ENCODE measurements at regions not wholly inside any gene's neighbourhood (a gene's known extent, or its start where the extent isn't known, plus 50 kb on each side); places are given as distances from the start of the nearest gene placed in this dataset.

- DNase-seq (ENCODE audit: low read depth in 2 of 2), result no peak
These were observed 166.4 kb downstream of the DUSP6 start for GRCh38 chr12:89185889-89186288.

GRCh38 chr12:89185181-89185580, 167.1 kb downstream of the DUSP6 start:
- DNase-seq (ENCODE audit: low read depth in 2 of 2), result no peak

GRCh38 chr12:89183985-89184435, 168.3 kb downstream of the DUSP6 start:
- no peak for DNase-seq (ENCODE audit: low read depth in 2 of 2)

- no peak for DNase-seq (ENCODE audit: low read depth in 2 of 2)
These were observed 170.9 kb downstream of the DUSP6 start for GRCh38 chr12:89181271-89181920.

GRCh38 chr12:89180496-89180895, 171.8 kb downstream of the DUSP6 start:
- no peak for DNase-seq (ENCODE audit: low read depth in 2 of 2)

- no peak for DNase-seq (ENCODE audit: low read depth in 2 of 2)
These were observed 172.3 kb downstream of the DUSP6 start for GRCh38 chr12:89179983-89180382.

GRCh38 chr12:89179245-89179644, 173.1 kb downstream of the DUSP6 start:
- DNase-seq (ENCODE audit: low read depth in 2 of 2), result no peak

- no peak for DNase-seq (ENCODE audit: low read depth in 2 of 2)
These were observed 174.4 kb downstream of the DUSP6 start for GRCh38 chr12:89177802-89178395.

- DNase-seq (ENCODE audit: low read depth in 2 of 2), result no peak
These were observed 175.6 kb downstream of the DUSP6 start for GRCh38 chr12:89176676-89177075.

GRCh38 chr12:89173678-89174077, 178.6 kb downstream of the DUSP6 start:
- DNase-seq (ENCODE audit: low read depth in 2 of 2), result no peak

- no peak for DNase-seq (ENCODE audit: low read depth in 2 of 2)
These were observed 179.2 kb downstream of the DUSP6 start for GRCh38 chr12:89173096-89173495.

- DNase-seq (ENCODE audit: low read depth in 2 of 2), result no peak
These were observed 180.1 kb downstream of the DUSP6 start for GRCh38 chr12:89172224-89172623.

GRCh38 chr12:89169321-89169720, 183.0 kb downstream of the DUSP6 start:
- no peak for DNase-seq (ENCODE audit: low read depth in 2 of 2)

- no peak for DNase-seq (ENCODE audit: low read depth in 2 of 2)
These were observed 184.3 kb downstream of the DUSP6 start for GRCh38 chr12:89167986-89168385.

- DNase-seq (ENCODE audit: low read depth in 2 of 2), result no peak
These were observed 185.8 kb downstream of the DUSP6 start for GRCh38 chr12:89166525-89166934.

GRCh38 chr12:89166121-89166520, 186.2 kb downstream of the DUSP6 start:
- DNase-seq (ENCODE audit: low read depth in 2 of 2), result no peak

- no peak for DNase-seq (ENCODE audit: low read depth in 2 of 2)
These were observed 186.6 kb downstream of the DUSP6 start for GRCh38 chr12:89165703-89166102.

GRCh38 chr12:89163918-89164317, 188.4 kb downstream of the DUSP6 start:
- DNase-seq (ENCODE audit: low read depth in 2 of 2), result no peak

GRCh38 chr12:89162589-89163261, 189.6 kb downstream of the DUSP6 start:
- peak in 1 of 2 donors; percentile 9 for DNase-seq (ENCODE audit: low read depth in 2 of 2)

GRCh38 chr12:89161557-89161956, 190.7 kb downstream of the DUSP6 start:
- DNase-seq (ENCODE audit: low read depth in 2 of 2), result no peak

- peak in 1 of 2 donors; percentile 6 for DNase-seq (ENCODE audit: low read depth in 2 of 2)
These were observed 191.6 kb downstream of the DUSP6 start for GRCh38 chr12:89160716-89161123.

- DNase-seq (ENCODE audit: low read depth in 2 of 2), result no peak
These were observed 194.9 kb downstream of the DUSP6 start for GRCh38 chr12:89157413-89157812.

GRCh38 chr12:89156862-89157262, 195.4 kb downstream of the DUSP6 start:
- DNase-seq (ENCODE audit: low read depth in 2 of 2), result no peak
